SU-DHL-6 (cell line): ENCODE measurements at regions not wholly inside any gene's neighbourhood (a gene's known extent, or its start where the extent isn't known, plus 50 kb on each side); places are given as distances from the start of the nearest gene placed in this dataset.

Experiments used
- CTCF ChIP-seq: fragments of 200-600 bp; sonication (generic); IDR thresholded peaks from one replicate; pipeline ENCODE4 v1.5.1; 2017; ENCODE audit warnings: antibody characterized with exemption, mild to moderate bottlenecking, low read length, moderate library complexity; ENCODE audit not compliant: insufficient read depth, poor library complexity, severe bottlenecking
- EZH2phosphoT487 ChIP-seq: fragments of 200-600 bp; sonication (generic), shearing (Covaris generic); conservative IDR thresholded peaks from 2 replicates; pipeline ENCODE4 v1.6.1; 2018; ENCODE audit warnings: mild to moderate bottlenecking, antibody characterized with exemption, low read length, moderate library complexity, mixed read lengths

DNA sequence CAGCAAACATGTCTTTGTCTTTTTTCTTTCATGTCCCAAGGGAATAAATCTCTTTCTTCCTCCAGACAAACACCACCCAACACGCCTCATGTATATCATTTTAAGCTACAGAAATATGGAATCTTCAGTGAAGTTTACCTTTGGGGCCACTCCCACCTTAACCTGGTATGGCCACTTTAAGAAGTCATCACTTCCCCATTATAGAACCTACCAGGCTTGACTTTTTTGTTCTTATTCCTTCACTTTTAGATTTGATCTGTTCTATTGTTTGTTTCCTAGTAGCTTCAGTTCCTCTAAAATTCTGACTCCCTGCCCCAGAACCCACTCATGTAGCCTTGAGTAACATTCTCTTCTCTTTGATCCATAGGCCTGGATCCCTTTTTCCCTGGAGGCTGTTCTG lies 226.3 kb downstream of the HLX start:
- TF ChIP-seq EZH2phosphoT487 (no peak), CTCF (no peak)
